HG02571 (cell line): ENCODE measurements at regions not wholly inside any gene's neighbourhood (a gene's known extent, or its start where the extent isn't known, plus 50 kb on each side); places are given as distances from the start of the nearest gene placed in this dataset.

Experiments used
- ATAC-seq: cut with Tn5 transposase; IDR thresholded peaks from one replicate; pipeline ENCODE4 v1.9.1; 2021; ENCODE audit warnings: mild to moderate bottlenecking, moderate library complexity; ENCODE audit not compliant: unreplicated experiment

GRCh38 chrX:20884565-20884964 is 489.7 kb upstream of the CNKSR2 start:
- ATAC-seq = no peak

- no peak for ATAC-seq
These were observed 510.6 kb upstream of the CNKSR2 start for GRCh38 chrX:20863649-20864048.

DNA sequence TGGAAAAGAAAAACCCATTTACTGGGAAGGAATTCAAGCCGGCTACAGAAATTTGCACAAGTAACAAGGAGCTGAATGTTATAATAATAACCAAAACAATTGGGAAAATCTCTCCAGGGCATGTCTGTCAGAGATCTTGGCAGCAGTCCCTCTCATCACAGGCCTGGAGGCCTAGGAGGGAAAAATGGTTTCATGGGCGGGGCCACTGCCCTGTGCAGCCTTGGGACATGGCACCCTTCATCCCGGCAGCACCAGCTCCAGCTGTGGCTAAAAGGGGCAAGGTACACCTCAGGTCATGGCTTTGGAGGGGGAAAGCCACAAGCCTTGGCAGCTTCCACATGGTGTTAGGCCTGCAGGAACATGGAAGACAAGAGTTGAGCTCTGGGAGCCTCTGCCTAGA is 513.1 kb upstream of the CNKSR2 start:
- ATAC-seq = no peak

GRCh38 chrX:20857746-20858145 is 516.5 kb upstream of the CNKSR2 start:
- no peak for ATAC-seq

DNA sequence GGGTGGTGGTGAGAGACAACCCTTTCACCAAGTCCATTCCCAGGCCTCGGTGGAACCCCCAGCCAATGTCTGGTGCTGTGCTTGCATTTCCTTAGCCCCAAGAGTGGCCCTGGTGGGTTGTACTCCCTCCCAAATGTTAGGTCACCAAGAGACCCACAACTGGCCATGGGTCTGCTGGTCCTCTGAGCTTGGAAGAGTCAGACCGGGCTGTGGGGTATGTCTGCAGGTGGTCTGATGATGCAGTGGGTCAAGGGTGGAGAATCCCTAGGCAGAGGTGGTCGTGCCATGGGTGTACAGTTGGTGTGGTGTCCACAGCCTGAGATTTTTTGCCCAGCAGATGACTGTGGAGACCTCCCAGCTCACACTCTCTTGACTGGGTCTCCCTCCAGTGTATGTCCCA is 535.7 kb upstream of the CNKSR2 start:
- ATAC-seq = no peak

DNA sequence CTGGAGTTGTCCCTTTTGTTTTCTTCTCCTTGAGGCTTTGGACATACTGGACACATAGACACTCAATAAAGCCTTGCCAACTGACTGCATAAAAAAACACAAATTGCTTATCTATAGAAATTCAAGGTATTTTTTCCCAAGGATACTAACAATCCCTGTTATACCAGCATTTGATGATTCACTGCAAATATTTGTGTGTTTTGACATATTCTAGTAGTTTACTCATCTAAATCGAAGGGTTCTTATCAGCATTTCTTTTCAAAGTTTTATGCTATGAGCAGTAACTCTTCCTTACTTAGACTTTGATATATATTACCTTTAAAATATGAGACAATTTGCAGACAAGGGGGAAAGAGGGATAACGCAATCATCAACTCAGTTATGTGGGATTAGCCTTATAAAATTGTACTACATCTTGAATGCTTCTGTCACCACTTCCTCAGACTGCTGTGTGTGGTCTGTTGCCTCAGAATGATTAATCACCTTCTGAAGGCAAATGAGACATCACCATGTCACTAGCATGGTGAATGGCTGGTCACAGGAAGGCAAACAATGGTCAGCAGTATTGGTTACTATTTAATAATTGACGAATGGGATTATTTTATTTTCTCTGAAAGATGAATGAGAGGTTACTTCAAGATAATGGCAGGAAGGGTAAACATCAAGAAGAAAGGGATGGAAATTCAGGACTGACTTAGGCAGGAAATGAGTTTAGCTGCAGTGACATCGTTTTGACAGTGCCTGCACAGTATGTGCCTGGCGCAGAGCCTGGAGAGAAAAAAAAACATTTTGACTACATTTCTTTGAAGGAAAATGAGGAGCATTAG is 544.3 kb upstream of the CNKSR2 start:
- no peak for ATAC-seq

DNA sequence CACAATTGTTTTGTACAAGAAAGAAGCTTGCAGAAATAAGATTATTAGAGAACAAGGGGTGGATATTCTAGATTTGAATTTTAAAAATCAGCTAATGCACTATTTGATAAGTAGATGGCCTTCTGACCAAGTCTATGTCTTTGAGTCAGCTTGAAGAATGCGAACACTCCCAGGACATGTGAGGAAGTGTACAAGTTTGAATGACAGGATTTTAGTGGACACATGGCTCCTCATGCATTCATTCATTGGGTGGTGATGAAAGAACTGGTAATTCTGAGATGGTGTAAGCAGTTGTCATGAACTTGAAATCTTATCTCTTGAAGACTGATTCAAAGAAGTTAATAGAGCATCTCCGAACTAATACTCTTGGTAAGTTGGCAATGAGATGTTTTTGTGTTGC is 548.2 kb upstream of the CNKSR2 start:
- no peak for ATAC-seq

DNA sequence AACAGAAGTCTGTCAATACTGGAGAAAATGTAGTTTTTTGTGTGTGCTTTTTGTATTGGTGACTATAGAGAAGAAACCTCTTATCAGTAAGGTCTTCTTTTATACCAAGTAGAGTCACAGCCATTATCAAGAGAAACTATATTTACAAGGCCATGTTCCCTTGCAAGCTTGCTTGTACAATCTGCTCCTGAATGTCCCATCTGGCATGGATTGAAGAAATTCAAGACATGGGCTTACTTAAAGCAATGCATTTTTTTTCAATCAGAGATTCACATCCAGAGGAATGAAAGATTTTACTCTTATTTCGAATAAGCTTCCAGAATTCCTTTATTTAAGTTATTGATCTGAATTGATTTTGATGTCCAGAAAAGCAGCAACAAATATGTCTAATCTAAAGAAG is 537.3 kb upstream of the RPS6KA3 start:
- ATAC-seq = no peak

GRCh38 chrX:20802036-20802435 is 535.3 kb upstream of the RPS6KA3 start:
- ATAC-seq = no peak

- ATAC-seq = no peak
These were observed 529.7 kb upstream of the RPS6KA3 start for GRCh38 chrX:20796450-20796849.

- ATAC-seq = no peak
These were observed 522.4 kb upstream of the RPS6KA3 start for GRCh38 chrX:20789103-20789502.

- no peak for ATAC-seq
These were observed 500.6 kb upstream of the RPS6KA3 start for GRCh38 chrX:20767346-20767745.

- ATAC-seq = no peak
These were observed 489.9 kb upstream of the RPS6KA3 start for GRCh38 chrX:20756585-20756984.

- no peak for ATAC-seq
These were observed 486.4 kb upstream of the RPS6KA3 start for GRCh38 chrX:20753076-20753475.

DNA sequence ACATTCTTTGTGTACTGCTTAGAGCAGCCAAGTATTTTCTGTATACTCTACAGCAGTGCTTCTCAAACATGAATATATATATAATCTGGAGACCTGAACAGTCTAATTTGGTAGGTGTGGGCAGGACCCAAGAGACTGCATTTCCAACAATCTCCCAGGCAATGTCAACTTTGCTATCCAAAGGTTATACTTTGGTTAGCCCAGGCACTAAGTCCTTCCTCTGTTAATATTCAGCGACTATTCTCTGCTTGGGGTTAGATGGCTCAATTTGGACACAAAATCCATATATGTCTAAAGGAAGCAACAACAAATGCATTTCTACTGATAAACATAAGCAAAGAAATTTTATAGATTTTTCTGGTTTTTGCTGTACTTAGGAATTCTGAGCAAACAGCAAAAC is 480.0 kb upstream of the RPS6KA3 start:
- no peak for ATAC-seq

GRCh38 chrX:20743046-20743445 is 476.3 kb upstream of the RPS6KA3 start:
- no peak for ATAC-seq

GRCh38 chrX:20742106-20742505 is 475.4 kb upstream of the RPS6KA3 start:
- no peak for ATAC-seq

DNA sequence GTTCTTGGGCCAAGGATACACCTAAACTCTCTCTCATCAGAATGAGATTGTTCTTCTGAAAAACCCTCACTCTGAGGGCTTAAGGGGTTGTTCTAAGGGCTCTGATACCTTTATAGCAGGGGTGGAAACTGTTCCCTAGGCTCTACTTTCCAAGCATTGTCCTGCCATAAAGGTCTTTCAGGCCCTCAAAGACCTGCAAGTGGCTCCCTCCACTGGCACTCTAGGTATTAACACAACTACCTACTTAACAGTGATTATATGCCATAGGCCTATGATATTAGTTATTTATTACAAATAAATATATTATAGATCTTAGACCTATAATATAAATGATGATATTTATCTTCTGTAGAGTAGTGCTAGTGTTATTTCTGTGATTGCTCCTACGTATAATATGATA is 473.7 kb upstream of the RPS6KA3 start:
- ATAC-seq = no peak

DNA sequence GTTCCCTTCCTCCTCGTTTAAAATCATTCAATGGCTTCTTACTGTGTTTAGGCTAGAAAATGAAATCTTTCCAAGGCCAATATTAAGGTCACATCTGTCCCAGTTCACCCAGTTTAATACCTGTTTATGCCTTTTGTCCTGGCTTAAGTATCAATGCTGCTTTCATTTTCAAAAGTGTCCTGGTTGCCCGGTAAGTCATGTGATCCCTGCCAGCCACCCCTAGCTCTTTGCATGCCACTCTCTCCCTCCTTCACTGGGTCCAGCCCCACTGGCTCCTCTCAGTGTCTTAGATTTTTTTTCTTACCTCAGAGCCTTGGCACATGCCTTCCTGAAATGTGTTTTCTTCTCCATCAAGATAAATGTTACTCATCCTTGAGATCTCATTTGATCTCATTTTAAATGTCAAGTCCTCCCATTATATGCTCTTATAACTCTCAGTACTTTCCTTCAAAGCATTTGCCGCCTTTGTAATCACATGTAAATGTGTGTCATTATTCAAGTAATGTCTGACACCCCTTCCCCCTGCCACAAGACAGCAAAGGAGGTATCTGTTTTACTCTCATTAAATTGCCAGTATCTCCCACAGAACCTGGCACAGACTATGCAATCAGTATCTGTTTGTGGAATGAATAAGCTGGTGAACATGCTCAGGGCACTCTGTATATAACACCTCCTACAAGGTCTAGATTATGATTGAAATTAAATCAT is 472.5 kb upstream of the RPS6KA3 start:
- no peak for ATAC-seq

GRCh38 chrX:20729416-20729815 is 462.7 kb upstream of the RPS6KA3 start:
- no peak for ATAC-seq

DNA sequence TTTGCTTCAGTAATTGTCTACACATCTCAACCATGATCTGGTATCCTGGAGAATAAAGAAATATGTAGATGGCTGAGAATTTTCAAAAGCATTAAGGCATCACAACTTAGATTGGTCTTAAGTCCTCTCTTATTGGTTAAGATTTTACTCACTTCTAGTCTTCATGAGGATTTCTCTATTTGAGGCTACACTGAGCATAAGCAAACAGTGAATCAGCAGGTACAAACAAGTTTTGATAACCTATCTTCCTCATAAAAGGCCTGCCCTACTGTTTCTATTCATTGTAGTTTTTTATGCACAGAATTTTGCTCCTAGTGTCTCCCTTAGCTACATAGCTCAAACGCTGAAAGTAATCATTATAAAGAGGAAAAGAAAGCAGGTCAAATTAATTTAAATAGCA is 460.7 kb upstream of the RPS6KA3 start:
- ATAC-seq = no peak

DNA sequence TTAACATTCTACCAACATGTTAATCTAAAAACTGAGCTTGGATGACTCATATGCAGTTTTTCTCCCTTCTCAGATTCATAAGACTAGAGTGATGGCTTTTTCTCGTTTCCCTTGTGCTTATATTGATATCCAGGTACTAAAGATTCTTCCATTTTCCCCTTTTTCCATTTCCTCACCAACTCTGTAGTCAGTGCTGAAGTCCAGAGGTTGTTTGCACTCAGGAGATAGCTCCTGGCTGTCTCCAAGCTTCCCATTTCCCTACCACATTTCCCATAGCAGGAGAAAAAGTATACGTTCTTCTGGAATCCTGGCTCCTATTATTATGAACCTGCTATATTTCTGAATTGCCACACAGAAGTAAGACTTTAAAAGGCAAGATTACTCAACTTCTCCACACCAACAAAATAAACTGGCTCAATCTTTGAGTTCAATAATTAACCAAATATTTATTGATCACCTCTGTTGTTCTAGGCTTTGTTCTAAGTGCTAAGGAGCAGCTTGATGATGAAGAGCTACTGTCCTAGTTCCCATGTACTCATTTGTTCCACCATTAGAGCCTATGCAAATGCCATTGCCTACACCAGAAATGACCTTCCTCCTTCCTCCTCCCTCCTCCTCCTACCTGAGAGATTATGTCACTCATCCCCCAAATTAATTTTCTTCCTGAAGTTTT is 454.4 kb upstream of the RPS6KA3 start:
- no peak for ATAC-seq
